K562 (cell line): ENCODE measurements at regions not wholly inside any gene's neighbourhood (a gene's known extent, or its start where the extent isn't known, plus 50 kb on each side); places are given as distances from the start of the nearest gene placed in this dataset.

ENCODE experiments used
- ATAC-seq: fragments of 200-7000 bp; cut with Tn5 transposase; 3 replicates; pipeline ENCODE4 v1.9.1; 2020; ENCODE audit warnings: moderate library complexity
- BruUV-seq: library from RNA; stranded (reverse); fragments of 400-500 nt; replicated peaks from 2 replicates; lab custom pipeline; 2021; lab: Mats Ljungman, UMichigan
- CTCF ChIA-PET: fragments of 300-600 bp; formaldehyde crosslinking; extraction: SDS; loops from one replicate; lab custom pipeline; 2021; ENCODE audit warnings: low intra/inter-chr PET ratio; lab: Yijun Ruan, JAX
- POLR2A ChIA-PET: fragments of 300-600, 350-650 bp; sonication (Branson Sonifier 250); formaldehyde crosslinking; extraction: SDS; loops from one replicate; lab custom pipeline; 2021; ENCODE audit warnings: antibody characterized with exemption, inconsistent platforms; lab: Yijun Ruan, JAX
- DNase-seq, 4 experiments: peaks; one replicate each; pipeline versions ENCODE4 v3.0.0 to v3.0.0-alpha.2; 2011 to 2018; ENCODE audit warnings: low spot score in 3 of 4, mixed read lengths in 3 of 4; ENCODE audit errors: extremely low read depth in 1 of 4
- FAIRE-seq: peaks from 2 replicates; lab custom pipeline; 2011; peaks lifted over from hg19 to GRCh38; lab: Jason Lieb, UNC
- H2AFZ ChIP-seq: 2 replicates; pipeline ENCODE4 v1.6.0; 2011; ENCODE audit warnings: low read depth, low read length, control low read depth, inconsistent platforms
- H3K27ac ChIP-seq: fragments of 200-600 bp; 3 replicates; pipeline ENCODE4 v1.8.0; 2011; ENCODE audit warnings: low read depth, mild to moderate bottlenecking, control low read depth, inconsistent platforms, low read length, moderate library complexity, mixed read lengths; ENCODE audit errors: extremely low read depth
- H3K27me3 ChIP-seq, 2 experiments: fragments of 300-600 bp in 1 of 2; 2 replicates in 1 of 2; 3 replicates in 1 of 2; pipeline versions ENCODE4 v1.6.0 to v1.8.0; 2011; ENCODE audit warnings: inconsistent platforms in 2 of 2, low read length in 2 of 2, mild to moderate bottlenecking in 1 of 2, mixed read lengths in 1 of 2, moderate library complexity in 1 of 2; ENCODE audit not compliant: control insufficient read depth in 2 of 2, insufficient read depth in 2 of 2
- H3K36me3 ChIP-seq: fragments of 300-600 bp; 3 replicates; pipeline ENCODE4 v1.8.0; 2011; ENCODE audit warnings: mild to moderate bottlenecking, low read length, inconsistent platforms; ENCODE audit not compliant: control insufficient read depth, insufficient read depth
- H3K4me1 ChIP-seq, 2 experiments: fragments of 200-600 bp in 1 of 2; replicated peaks in 1 of 2; 2 replicates in 1 of 2; 3 replicates in 1 of 2; pipeline versions ENCODE4 v1.5.1 to v1.8.0; 2011; ENCODE audit warnings: inconsistent platforms in 2 of 2, low read length in 2 of 2, mild to moderate bottlenecking in 1 of 2, mixed read lengths in 1 of 2, moderate library complexity in 1 of 2; ENCODE audit not compliant: control insufficient read depth in 2 of 2, insufficient read depth in 2 of 2
- H3K4me2 ChIP-seq: 2 replicates; pipeline ENCODE4 v1.6.1; 2011; ENCODE audit warnings: low read length, control low read depth, inconsistent platforms, mixed read lengths; ENCODE audit not compliant: insufficient read depth
- H3K4me3 ChIP-seq: fragments of 200-600 bp; sonication (generic), shearing (Covaris generic); 2 replicates; pipeline ENCODE4 v1.5.1; 2016; ENCODE audit warnings: control low read depth, inconsistent platforms
- H3K79me2 ChIP-seq: fragments of 200-600 bp; 3 replicates; pipeline ENCODE4 v1.8.0; 2011; ENCODE audit warnings: low read length, inconsistent platforms; ENCODE audit not compliant: control insufficient read depth, insufficient read depth
- H3K9ac ChIP-seq, 2 experiments: 2 replicates each; pipeline versions ENCODE4 v1.6.0 to v1.6.1; 2011; ENCODE audit warnings: low read depth in 2 of 2, low read length in 2 of 2, control low read depth in 1 of 2, inconsistent platforms in 1 of 2, mild to moderate bottlenecking in 1 of 2, mixed read lengths in 1 of 2; ENCODE audit not compliant: insufficient read depth in 1 of 2
- H3K9me1 ChIP-seq: one replicate; pipeline ENCODE4 v1.6.0; 2011; ENCODE audit warnings: inconsistent platforms, mild to moderate bottlenecking, low read length, moderate library complexity; ENCODE audit not compliant: control insufficient read depth, insufficient read depth
- H3K9me3 ChIP-seq: replicated peaks from 2 replicates; pipeline ENCODE4 v1.5.1; 2011; ENCODE audit warnings: low read depth, low read length, inconsistent platforms; ENCODE audit not compliant: control insufficient read depth, insufficient read depth
- H4K20me1 ChIP-seq: replicated peaks from 2 replicates; pipeline ENCODE4 v1.6.1; 2011; ENCODE audit warnings: low read length, inconsistent platforms, mixed read lengths; ENCODE audit not compliant: control insufficient read depth, insufficient read depth
- CBX1 ChIP-seq: sonication (generic); IDR thresholded peaks from 2 replicates; pipeline ENCODE4 v1.6.1; 2016; ENCODE audit warnings: antibody characterized with exemption, low read depth, mild to moderate bottlenecking
- CTBP1 ChIP-seq: fragments of 450-650 bp; IDR thresholded peaks from 2 replicates; pipeline ENCODE4 v1.6.1; 2016; ENCODE audit warnings: borderline replicate concordance
- ETV1 ChIP-seq: fragments of 450-650 bp; conservative IDR thresholded peaks from 2 replicates; pipeline ENCODE4 v1.6.1; 2016; ENCODE audit warnings: missing genetic modification characterization, control low read depth, low read depth, missing compliant biosample characterization
- FOSL1 ChIP-seq: fragments of 200-800 bp; sonication (Bioruptor generic); conservative IDR thresholded peaks from 2 replicates; pipeline ENCODE4 v1.6.1; 2016; ENCODE audit warnings: missing genetic modification characterization, missing compliant biosample characterization
- HDGF ChIP-seq: fragments of 450-650 bp; IDR thresholded peaks from 2 replicates; pipeline ENCODE4 v1.6.1; 2016
- HMG20A ChIP-seq: fragments of 450-650 bp; formaldehyde crosslinking; conservative IDR thresholded peaks from 2 replicates; pipeline ENCODE4 v1.4.0; 2020; ENCODE audit warnings: mild to moderate bottlenecking, mixed read lengths
- HNRNPUL1 ChIP-seq: fragments of 200-400 bp; formaldehyde crosslinking; IDR thresholded peaks from 2 replicates; pipeline ENCODE4 v1.6.1; 2017; ENCODE audit warnings: low read length
- NR2C1 ChIP-seq, 2 experiments: fragments of 450-650 bp; IDR thresholded peaks; 2 replicates each; pipeline ENCODE4 v1.6.1; 2017; ENCODE audit warnings: mild to moderate bottlenecking in 2 of 2, antibody characterized with exemption in 1 of 2, inconsistent platforms in 1 of 2, missing compliant biosample characterization in 1 of 2, missing genetic modification characterization in 1 of 2
- PURB ChIP-seq: sonication (generic); formaldehyde crosslinking; IDR thresholded peaks from 2 replicates; pipeline ENCODE4 v1.9.0; 2021; ENCODE audit warnings: low read depth, mild to moderate bottlenecking, missing genetic modification reagents
- RBM22 ChIP-seq: fragments of 200-400 bp; formaldehyde crosslinking; IDR thresholded peaks from 2 replicates; pipeline ENCODE4 v1.6.1; 2018; ENCODE audit warnings: low read length, low read depth; ENCODE audit not compliant: poor library complexity, severe bottlenecking
- SMAD3 ChIP-seq: fragments of 450-650 bp; formaldehyde crosslinking; conservative IDR thresholded peaks from 2 replicates; pipeline ENCODE4 v1.4.0; 2020; ENCODE audit warnings: mild to moderate bottlenecking
- TCFL5 ChIP-seq: fragments of 250-450 bp; sonication (Bioruptor Pico); conservative IDR thresholded peaks from 2 replicates; pipeline ENCODE4 v1.6.1; 2021; ENCODE audit warnings: mild to moderate bottlenecking, moderate library complexity, matching md5 sums
- ZBED1 ChIP-seq: IDR thresholded peaks from 2 replicates; pipeline ENCODE4 v1.6.1; 2014
- ZC3H11A ChIP-seq: IDR thresholded peaks from 2 replicates; pipeline ENCODE4 v1.6.1; 2012; ENCODE audit warnings: low read depth, low read length, improper control_type of control experiment
- ZNF12 ChIP-seq: sonication (generic); formaldehyde crosslinking; IDR thresholded peaks from 2 replicates; pipeline ENCODE4 v1.4.0; 2020; ENCODE audit warnings: mild to moderate bottlenecking, missing genetic modification reagents
- in situ Hi-C: fragments of 300-500 bp; cut with MboI; formaldehyde crosslinking; loops from 4 replicates; pipeline ENCODE4 v1.15.0; 2018; ENCODE audit warnings: inconsistent platforms, mixed read lengths
- intact Hi-C: fragments of 100-400 bp; cut with micrococcal nuclease; formaldehyde crosslinking; loops from 2 replicates; pipeline ENCODE4 v1.14.2; 2022
- TF ChIP-seq, protein P1 (sequence below): fragments of 250-450 bp; sonication (Bioruptor Pico); IDR thresholded peaks from 2 replicates; pipeline ENCODE4 v1.8.0; 2021; ENCODE audit warnings: borderline replicate concordance, mild to moderate bottlenecking, moderate library complexity; ENCODE audit not compliant: poor library complexity, severe bottlenecking

DNA sequence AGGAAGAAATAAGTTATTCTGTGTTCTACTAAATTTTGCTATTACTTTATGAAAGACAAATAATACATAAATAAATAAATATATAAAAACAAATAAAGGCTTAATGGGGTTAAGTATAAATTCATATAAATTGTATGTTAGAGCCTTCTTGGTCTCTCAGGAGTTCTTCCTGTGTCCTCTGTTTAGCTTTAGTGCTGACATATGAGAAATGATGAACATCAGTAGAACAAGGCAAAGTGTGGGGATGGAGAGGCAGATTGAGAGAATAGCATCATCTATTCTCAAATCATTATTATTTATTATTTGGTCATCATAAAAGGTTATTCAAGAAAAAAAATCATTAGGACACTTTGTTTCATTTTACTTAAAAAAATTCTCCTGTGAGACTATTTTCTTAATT lies 468.1 kb upstream of the CHST9 start:
- no TSS peak for BruUV-seq
- Histone ChIP-seq H3K4me2 (no peak overlapping the region), H2AFZ (no peak overlapping the region), H4K20me1 (no peaks in the 10 kb centered on the region)
- DNase-seq (no peak), FAIRE-seq (no peak)
- TF ChIP-seq HNRNPUL1 (no peak), ZC3H11A (no peak), TCFL5 (CRISPR knock-in tag) (no peak), PURB (no peak), NR2C1 (IDR thresholded peaks at IDR 0.05) (no peak), NR2C1 (tag; IDR thresholded peaks at IDR 0.05) (no peak), HDGF (no peak), ETV1 (tag) (no peak), HMG20A (CRISPR knock-in tag) (no peak), CBX1 (no peak), CTBP1 (no peak), ZNF12 (CRISPR knock-in tag) (no peak), RBM22 (no peak), FOSL1 (tag) (no peak), SMAD3 (CRISPR knock-in tag) (no peak), ZBED1 (no peak)
- TF ChIP-seq, protein P1, sequence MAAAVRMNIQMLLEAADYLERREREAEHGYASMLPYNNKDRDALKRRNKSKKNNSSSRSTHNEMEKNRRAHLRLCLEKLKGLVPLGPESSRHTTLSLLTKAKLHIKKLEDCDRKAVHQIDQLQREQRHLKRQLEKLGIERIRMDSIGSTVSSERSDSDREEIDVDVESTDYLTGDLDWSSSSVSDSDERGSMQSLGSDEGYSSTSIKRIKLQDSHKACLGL (CRISPR knock-in tag) = no peak
- TF ChIP-seq, all 486 proteins: peak for 0
- no peak for ATAC-seq
- H3K27ac ChIP-seq = no peak overlapping the region
- H3K4me1 ChIP-seq = no peaks in the 10 kb centered on the region
- in situ Hi-C loops = no loop called here
- H3K4me3 ChIP-seq = no peak overlapping the region
- H3K27me3 ChIP-seq = no peaks in the 10 kb centered on the region
- intact Hi-C loops = no loop called here
- no peaks in the 10 kb centered on the region for H3K9me1 ChIP-seq
- ChIA-PET POLR2A (no interaction called here), CTCF (no interaction called here)
- no peaks in the 10 kb centered on the region for H3K36me3 ChIP-seq
- no peaks in the 10 kb centered on the region for H3K9me3 ChIP-seq
- no peak overlapping the region for H3K9ac ChIP-seq
- H3K79me2 ChIP-seq = no peaks in the 10 kb centered on the region
